ENCODE measurements at regions not wholly inside any gene's neighbourhood (a gene's known extent, or its start where the extent isn't known, plus 50 kb on each side); places are given as distances from the start of the nearest gene placed in this dataset.

- DNase-seq (ENCODE audit: low read depth), result no peak
- H3K4me3 ChIP-seq (ENCODE audit: low read depth, low read length), result no peak overlapping the region
- no peak for TF ChIP-seq CTCF (IDR thresholded peaks at IDR 0.05; ENCODE audit: insufficient read depth, low read depth, low read length)
These were observed 436.8 kb downstream of the KCNJ2 start for GRCh38 chr17:70606086-70606485.

GRCh38 chr17:70608193-70608592 lies 438.9 kb downstream of the KCNJ2 start:
- no peak for DNase-seq (ENCODE audit: low read depth)
- TF ChIP-seq CTCF (IDR thresholded peaks at IDR 0.05; ENCODE audit: insufficient read depth, low read depth, low read length), result no peak
- H3K4me3 ChIP-seq (ENCODE audit: low read depth, low read length), result no peak overlapping the region

GRCh38 chr17:70608957-70609356 lies 439.6 kb downstream of the KCNJ2 start:
- no peak overlapping the region for H3K4me3 ChIP-seq (ENCODE audit: low read depth, low read length)
- DNase-seq (ENCODE audit: low read depth), result no peak

GRCh38 chr17:70609566-70609965 lies 440.2 kb downstream of the KCNJ2 start:
- no peak for DNase-seq (ENCODE audit: low read depth)
- H3K4me3 ChIP-seq (ENCODE audit: low read depth, low read length), result no peak overlapping the region
- no peak for TF ChIP-seq CTCF (IDR thresholded peaks at IDR 0.05; ENCODE audit: insufficient read depth, low read depth, low read length)

More at GRCh38 chr17:70608957-70609356, 439.6 kb downstream of the KCNJ2 start:
- no peak for TF ChIP-seq CTCF (IDR thresholded peaks at IDR 0.05; ENCODE audit: insufficient read depth, low read depth, low read length)

- no peak for DNase-seq (ENCODE audit: low read depth)
- no peak overlapping the region for H3K4me3 ChIP-seq (ENCODE audit: low read depth, low read length)
- TF ChIP-seq CTCF (IDR thresholded peaks at IDR 0.05; ENCODE audit: insufficient read depth, low read depth, low read length), result no peak
These were observed 440.8 kb downstream of the KCNJ2 start for GRCh38 chr17:70610161-70610560.

GRCh38 chr17:70613681-70614080 lies 444.3 kb downstream of the KCNJ2 start:
- H3K4me3 ChIP-seq (ENCODE audit: low read depth, low read length), result no peak overlapping the region
- no peak for DNase-seq (ENCODE audit: low read depth)
- TF ChIP-seq CTCF (IDR thresholded peaks at IDR 0.05; ENCODE audit: insufficient read depth, low read depth, low read length), result no peak

GRCh38 chr17:70615831-70616230 lies 446.5 kb downstream of the KCNJ2 start:
- no peak for TF ChIP-seq CTCF (IDR thresholded peaks at IDR 0.05; ENCODE audit: insufficient read depth, low read depth, low read length)
- DNase-seq (ENCODE audit: low read depth), result no peak

More at GRCh38 chr17:70615831-70616230, 446.5 kb downstream of the KCNJ2 start:
- H3K4me3 ChIP-seq (ENCODE audit: low read depth, low read length), result no peak overlapping the region

Measured in fibroblast of villous mesenchyme (primary cell).